ENCODE measurements at regions not wholly inside any gene's neighbourhood (a gene's known extent, or its start where the extent isn't known, plus 50 kb on each side); places are given as distances from the start of the nearest gene placed in this dataset.

GRCh38 chr2:207327513-207327912, 161.8 kb upstream of the KLF7 start:
- Histone ChIP-seq H3K27ac (ENCODE audit: low read length) (no peak overlapping the region), H3K4me1 (ENCODE audit: control insufficient read depth, insufficient read depth, low read length) (no peaks in the 10 kb centered on the region), H3K4me3 (ENCODE audit: low read length) (no peak overlapping the region), H3K9me3 (ENCODE audit: control insufficient read depth, insufficient read depth, low read length) (no peaks in the 10 kb centered on the region), H3K36me3 (ENCODE audit: control insufficient read depth, insufficient read depth, low read length) (no peaks in the 10 kb centered on the region; the same call in 1 of the 2 replicates), H3K27me3 (ENCODE audit: control insufficient read depth, insufficient read depth, low read length) (no peaks in the 10 kb centered on the region)
- WGBS (ENCODE audit: insufficient coverage, insufficient read length): no CpG with 5 or more reads among the region's 1 CpG
- DNase-seq (ENCODE audit: low read depth, low spot score): no peak

GRCh38 chr2:207328944-207329386, 163.2 kb upstream of the KLF7 start:
- H3K27ac ChIP-seq (ENCODE audit: low read length): no peak overlapping the region
- no CpG with 5 or more reads among the region's 1 CpG for WGBS (ENCODE audit: insufficient coverage, insufficient read length)
- no peaks in the 10 kb centered on the region for H3K9me3 ChIP-seq (ENCODE audit: control insufficient read depth, insufficient read depth, low read length)
- DNase-seq (ENCODE audit: low read depth, low spot score): no peak
- H3K4me1 ChIP-seq (ENCODE audit: control insufficient read depth, insufficient read depth, low read length): no peaks in the 10 kb centered on the region
- H3K27me3 ChIP-seq (ENCODE audit: control insufficient read depth, insufficient read depth, low read length): no peaks in the 10 kb centered on the region
- H3K4me3 ChIP-seq (ENCODE audit: low read length): no peak overlapping the region
- no peaks in the 10 kb centered on the region; the same call in 1 of the 2 replicates for H3K36me3 ChIP-seq (ENCODE audit: control insufficient read depth, insufficient read depth, low read length)

GRCh38 chr2:207330912-207331311, 165.2 kb upstream of the KLF7 start:
- no peaks in the 10 kb centered on the region for H3K4me1 ChIP-seq (ENCODE audit: control insufficient read depth, insufficient read depth, low read length)
- WGBS (ENCODE audit: insufficient coverage, insufficient read length): no CpG with 5 or more reads among the region's 7 CpGs
- no peaks in the 10 kb centered on the region; the same call in 1 of the 2 replicates for H3K36me3 ChIP-seq (ENCODE audit: control insufficient read depth, insufficient read depth, low read length)
- no peak for DNase-seq (ENCODE audit: low read depth, low spot score)
- H3K4me3 ChIP-seq (ENCODE audit: low read length): no peak overlapping the region
- no peaks in the 10 kb centered on the region for H3K9me3 ChIP-seq (ENCODE audit: control insufficient read depth, insufficient read depth, low read length)
- no peaks in the 10 kb centered on the region for H3K27me3 ChIP-seq (ENCODE audit: control insufficient read depth, insufficient read depth, low read length)
- no peak overlapping the region for H3K27ac ChIP-seq (ENCODE audit: low read length)

GRCh38 chr2:207331674-207332073, 165.9 kb upstream of the KLF7 start:
- H3K36me3 ChIP-seq (ENCODE audit: control insufficient read depth, insufficient read depth, low read length): no peaks in the 10 kb centered on the region; the same call in 1 of the 2 replicates
- WGBS (ENCODE audit: insufficient coverage, insufficient read length): no CpG with 5 or more reads among the region's 6 CpGs
- DNase-seq (ENCODE audit: low read depth, low spot score): no peak
- no peaks in the 10 kb centered on the region for H3K27me3 ChIP-seq (ENCODE audit: control insufficient read depth, insufficient read depth, low read length)
- no peaks in the 10 kb centered on the region for H3K4me1 ChIP-seq (ENCODE audit: control insufficient read depth, insufficient read depth, low read length)
- no peaks in the 10 kb centered on the region for H3K9me3 ChIP-seq (ENCODE audit: control insufficient read depth, insufficient read depth, low read length)
- no peak overlapping the region for H3K27ac ChIP-seq (ENCODE audit: low read length)
- H3K4me3 ChIP-seq (ENCODE audit: low read length): no peak overlapping the region

- H3K36me3 ChIP-seq (ENCODE audit: control insufficient read depth, insufficient read depth, low read length): no peaks in the 10 kb centered on the region; the same call in 1 of the 2 replicates
- no peaks in the 10 kb centered on the region for H3K9me3 ChIP-seq (ENCODE audit: control insufficient read depth, insufficient read depth, low read length)
- no peaks in the 10 kb centered on the region for H3K27me3 ChIP-seq (ENCODE audit: control insufficient read depth, insufficient read depth, low read length)
- DNase-seq (ENCODE audit: low read depth, low spot score): no peak
- WGBS (ENCODE audit: insufficient coverage, insufficient read length): no CpG with 5 or more reads among the region's 3 CpGs
- no peak overlapping the region for H3K27ac ChIP-seq (ENCODE audit: low read length)
- H3K4me1 ChIP-seq (ENCODE audit: control insufficient read depth, insufficient read depth, low read length): no peaks in the 10 kb centered on the region
- no peak overlapping the region for H3K4me3 ChIP-seq (ENCODE audit: low read length)
Measured at GRCh38 chr2:207332480-207333212, 166.9 kb upstream of the KLF7 start.

- Histone ChIP-seq H3K4me1 (ENCODE audit: control insufficient read depth, insufficient read depth, low read length) (0 out of 2 replicates have a peak, but pooled peaks cover 1% of the 10 kb centered on the region), H3K27me3 (ENCODE audit: control insufficient read depth, insufficient read depth, low read length) (no peaks in the 10 kb centered on the region), H3K27ac (ENCODE audit: low read length) (peak overlapping the region; percentile 56), H3K4me3 (ENCODE audit: low read length) (no peak overlapping the region), H3K36me3 (ENCODE audit: control insufficient read depth, insufficient read depth, low read length) (no peaks in the 10 kb centered on the region; the same call in 1 of the 2 replicates), H3K9me3 (ENCODE audit: control insufficient read depth, insufficient read depth, low read length) (no peaks in the 10 kb centered on the region)
- no CpG with 5 or more reads among the region's 5 CpGs for WGBS (ENCODE audit: insufficient coverage, insufficient read length)
- no peak for DNase-seq (ENCODE audit: low read depth, low spot score)
Measured at GRCh38 chr2:207333599-207334300, 168.0 kb upstream of the KLF7 start.

GRCh38 chr2:207334301-207334623, 168.5 kb upstream of the KLF7 start:
- no peaks in the 10 kb centered on the region for H3K27me3 ChIP-seq (ENCODE audit: control insufficient read depth, insufficient read depth, low read length)
- H3K9me3 ChIP-seq (ENCODE audit: control insufficient read depth, insufficient read depth, low read length): no peaks in the 10 kb centered on the region
- no peak for DNase-seq (ENCODE audit: low read depth, low spot score)
- H3K36me3 ChIP-seq (ENCODE audit: control insufficient read depth, insufficient read depth, low read length): no peaks in the 10 kb centered on the region
- H3K4me1 ChIP-seq (ENCODE audit: control insufficient read depth, insufficient read depth, low read length): 0 out of 2 replicates have a peak, but pooled peaks cover 1% of the 10 kb centered on the region
- H3K27ac ChIP-seq (ENCODE audit: low read length): peak overlapping the region; percentile 56
- no peak overlapping the region for H3K4me3 ChIP-seq (ENCODE audit: low read length)
- no CpG with 5 or more reads among the region's 8 CpGs for WGBS (ENCODE audit: insufficient coverage, insufficient read length)

- H3K4me1 ChIP-seq (ENCODE audit: control insufficient read depth, insufficient read depth, low read length): 0 out of 2 replicates have a peak, but pooled peaks cover 1% of the 10 kb centered on the region
- WGBS (ENCODE audit: insufficient coverage, insufficient read length): no CpG with 5 or more reads among the region's 20 CpGs
- H3K27ac ChIP-seq (ENCODE audit: low read length): peak overlapping the region; percentile 32
Measured at GRCh38 chr2:207334624-207335371, 169.1 kb upstream of the KLF7 start.

GRCh38 chr2:207337234-207338219, 171.8 kb upstream of the KLF7 start:
- DNase-seq (ENCODE audit: low read depth, low spot score): no peak
- no CpG with 5 or more reads among the region's 6 CpGs for WGBS (ENCODE audit: insufficient coverage, insufficient read length)
- H3K4me3 ChIP-seq (ENCODE audit: low read length): no peak overlapping the region

More at GRCh38 chr2:207334624-207335371, 169.1 kb upstream of the KLF7 start:
- no peaks in the 10 kb centered on the region for H3K9me3 ChIP-seq (ENCODE audit: control insufficient read depth, insufficient read depth, low read length)
- H3K4me3 ChIP-seq (ENCODE audit: low read length): no peak overlapping the region
- H3K36me3 ChIP-seq (ENCODE audit: control insufficient read depth, insufficient read depth, low read length): no peaks in the 10 kb centered on the region
- peak; percentile 83 for DNase-seq (ENCODE audit: low read depth, low spot score)
- no peaks in the 10 kb centered on the region for H3K27me3 ChIP-seq (ENCODE audit: control insufficient read depth, insufficient read depth, low read length)

More at GRCh38 chr2:207337234-207338219, 171.8 kb upstream of the KLF7 start:
- Histone ChIP-seq H3K27me3 (ENCODE audit: control insufficient read depth, insufficient read depth, low read length) (no peaks in the 10 kb centered on the region), H3K27ac (ENCODE audit: low read length) (no peak overlapping the region), H3K9me3 (ENCODE audit: control insufficient read depth, insufficient read depth, low read length) (no peaks in the 10 kb centered on the region), H3K36me3 (ENCODE audit: control insufficient read depth, insufficient read depth, low read length) (no peaks in the 10 kb centered on the region), H3K4me1 (ENCODE audit: control insufficient read depth, insufficient read depth, low read length) (peaks cover 4% of the 10 kb centered on the region; the same call in 1 of the 2 replicates)
